ENCODE measurements at regions not wholly inside any gene's neighbourhood (a gene's known extent, or its start where the extent isn't known, plus 50 kb on each side); places are given as distances from the start of the nearest gene placed in this dataset.

DNA sequence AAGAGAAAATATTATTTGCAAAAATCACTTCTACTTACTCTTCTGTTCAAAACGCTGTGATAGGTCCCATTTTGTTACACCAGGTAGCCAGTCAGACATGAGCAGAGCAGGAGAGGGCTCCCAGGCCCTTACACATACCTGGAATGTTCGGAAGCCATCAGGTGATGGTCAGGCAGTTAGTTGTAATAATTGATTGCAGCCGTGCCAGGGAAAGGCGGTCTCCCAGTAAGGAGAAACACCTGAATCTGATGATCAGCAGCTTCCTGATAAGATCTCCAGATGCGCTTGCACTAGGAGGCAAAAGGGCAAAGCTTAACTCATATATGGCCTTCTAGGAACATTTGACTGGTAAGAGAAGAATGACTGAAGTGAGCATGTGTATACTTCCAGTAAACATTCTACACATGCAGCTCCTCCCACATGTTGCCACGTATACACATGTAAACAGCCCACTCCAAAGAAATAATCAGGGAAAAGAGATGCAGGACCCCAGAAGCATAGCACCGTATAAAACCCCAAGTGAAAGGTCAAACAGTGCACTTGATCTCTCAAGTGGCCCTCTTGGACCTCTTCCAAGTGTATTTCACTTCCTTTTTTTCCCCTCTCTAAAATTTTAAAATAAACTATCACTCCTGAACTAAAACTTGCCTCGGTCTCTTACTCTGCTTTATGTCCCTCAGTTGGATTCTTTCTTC lies 1338.0 kb downstream of the FSTL5 start (continued):
- TF ChIP-seq YY1 (IDR thresholded peaks at IDR 0.05; ENCODE audit: insufficient read depth, insufficient replicate concordance, low read depth, low read length) (no peak), ZNF274 (CRISPR knock-in tag; IDR thresholded peaks at IDR 0.05) (no peak)

DNA sequence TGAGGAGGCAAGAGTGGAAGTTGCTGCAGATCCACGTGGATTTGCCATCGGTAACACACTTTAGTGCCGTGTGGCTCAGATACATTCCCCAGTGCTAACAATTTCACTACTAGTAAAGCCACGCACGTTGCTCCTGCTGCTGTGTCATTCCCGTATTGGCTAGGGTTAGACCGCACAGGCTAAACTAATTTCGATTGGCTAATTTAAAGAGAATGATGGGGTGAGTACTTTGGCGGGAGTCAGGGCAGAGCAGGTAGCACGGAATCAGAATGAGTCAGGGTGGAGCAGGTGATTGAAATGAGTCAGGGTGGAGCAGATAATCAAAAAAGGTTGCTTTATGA lies 1337.5 kb downstream of the FSTL5 start:
- no peaks in the 10 kb centered on the region for H4K20me1 ChIP-seq (ENCODE audit: insufficient read depth, low read length)
- no TSS peak for BruUV-seq (replicated peaks)
- TF ChIP-seq ZNF10 (CRISPR knock-in tag; IDR thresholded peaks at IDR 0.05; ENCODE audit: borderline replicate concordance, low read depth) (no peak), LCORL (IDR thresholded peaks at IDR 0.05) (no peak), LCORL (CRISPR knock-in tag; IDR thresholded peaks at IDR 0.05) (no peak), ZNF883 (CRISPR knock-in tag; IDR thresholded peaks at IDR 0.05; ENCODE audit: not compliant biosample characterization) (no peak), ZNF768 (CRISPR knock-in tag; IDR thresholded peaks at IDR 0.05) (no peak), CREB3 (CRISPR knock-in tag; IDR thresholded peaks at IDR 0.05) (no peak), RELA (CRISPR knock-in tag; IDR thresholded peaks at IDR 0.05) (no peak), CENPT (CRISPR knock-in tag; IDR thresholded peaks at IDR 0.05; ENCODE audit: low read depth) (no peak), ZNF343 (CRISPR knock-in tag; IDR thresholded peaks at IDR 0.05) (no peak), ZNF674 (CRISPR knock-in tag; IDR thresholded peaks at IDR 0.05; ENCODE audit: low read depth) (no peak), CBX2 (IDR thresholded peaks at IDR 0.05; ENCODE audit: low read depth, low read length) (no peak), CBX2 (CRISPR knock-in tag; IDR thresholded peaks at IDR 0.05; ENCODE audit: low read depth) (no peak), ZNF652 (CRISPR knock-in tag; IDR thresholded peaks at IDR 0.05; ENCODE audit: borderline replicate concordance, low read depth) (no peak)
- TF ChIP-seq, protein P1, sequence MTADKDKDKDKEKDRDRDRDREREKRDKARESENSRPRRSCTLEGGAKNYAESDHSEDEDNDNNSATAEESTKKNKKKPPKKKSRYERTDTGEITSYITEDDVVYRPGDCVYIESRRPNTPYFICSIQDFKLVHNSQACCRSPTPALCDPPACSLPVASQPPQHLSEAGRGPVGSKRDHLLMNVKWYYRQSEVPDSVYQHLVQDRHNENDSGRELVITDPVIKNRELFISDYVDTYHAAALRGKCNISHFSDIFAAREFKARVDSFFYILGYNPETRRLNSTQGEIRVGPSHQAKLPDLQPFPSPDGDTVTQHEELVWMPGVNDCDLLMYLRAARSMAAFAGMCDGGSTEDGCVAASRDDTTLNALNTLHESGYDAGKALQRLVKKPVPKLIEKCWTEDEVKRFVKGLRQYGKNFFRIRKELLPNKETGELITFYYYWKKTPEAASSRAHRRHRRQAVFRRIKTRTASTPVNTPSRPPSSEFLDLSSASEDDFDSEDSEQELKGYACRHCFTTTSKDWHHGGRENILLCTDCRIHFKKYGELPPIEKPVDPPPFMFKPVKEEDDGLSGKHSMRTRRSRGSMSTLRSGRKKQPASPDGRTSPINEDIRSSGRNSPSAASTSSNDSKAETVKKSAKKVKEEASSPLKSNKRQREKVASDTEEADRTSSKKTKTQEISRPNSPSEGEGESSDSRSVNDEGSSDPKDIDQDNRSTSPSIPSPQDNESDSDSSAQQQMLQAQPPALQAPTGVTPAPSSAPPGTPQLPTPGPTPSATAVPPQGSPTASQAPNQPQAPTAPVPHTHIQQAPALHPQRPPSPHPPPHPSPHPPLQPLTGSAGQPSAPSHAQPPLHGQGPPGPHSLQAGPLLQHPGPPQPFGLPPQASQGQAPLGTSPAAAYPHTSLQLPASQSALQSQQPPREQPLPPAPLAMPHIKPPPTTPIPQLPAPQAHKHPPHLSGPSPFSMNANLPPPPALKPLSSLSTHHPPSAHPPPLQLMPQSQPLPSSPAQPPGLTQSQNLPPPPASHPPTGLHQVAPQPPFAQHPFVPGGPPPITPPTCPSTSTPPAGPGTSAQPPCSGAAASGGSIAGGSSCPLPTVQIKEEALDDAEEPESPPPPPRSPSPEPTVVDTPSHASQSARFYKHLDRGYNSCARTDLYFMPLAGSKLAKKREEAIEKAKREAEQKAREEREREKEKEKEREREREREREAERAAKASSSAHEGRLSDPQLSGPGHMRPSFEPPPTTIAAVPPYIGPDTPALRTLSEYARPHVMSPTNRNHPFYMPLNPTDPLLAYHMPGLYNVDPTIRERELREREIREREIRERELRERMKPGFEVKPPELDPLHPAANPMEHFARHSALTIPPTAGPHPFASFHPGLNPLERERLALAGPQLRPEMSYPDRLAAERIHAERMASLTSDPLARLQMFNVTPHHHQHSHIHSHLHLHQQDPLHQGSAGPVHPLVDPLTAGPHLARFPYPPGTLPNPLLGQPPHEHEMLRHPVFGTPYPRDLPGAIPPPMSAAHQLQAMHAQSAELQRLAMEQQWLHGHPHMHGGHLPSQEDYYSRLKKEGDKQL (CRISPR knock-in tag; IDR thresholded peaks at IDR 0.05; ENCODE audit: low read depth) = no peak
- ATAC-seq = no peak
- no peak overlapping the region for H3K4me2 ChIP-seq (ENCODE audit: low read depth, low read length)
- WGBS (ENCODE audit: low lambda C conversion rate) = 26% methylated on average over 10 of the region's 10 CpGs
- H3K9me3 ChIP-seq (ENCODE audit: low read length) = no peaks in the 10 kb centered on the region
- ChIA-PET POLR2A (no interaction called here), CTCF (ENCODE audit: low intra/inter-chr PET ratio, low total read pairs) (no interaction called here)
- in situ Hi-C loops (cut with HindIII; ENCODE audit: extremely low pct_ligation_motif_present, low pct_unique_long_range_greater_than_20kb) (no loop called here), intact Hi-C loops (cut with micrococcal nuclease; ENCODE audit: unreplicated experiment) (no loop called here)
- H3K79me2 ChIP-seq (ENCODE audit: insufficient read depth, low read length) = no peaks in the 10 kb centered on the region
- H3K36me3 ChIP-seq (replicated peaks in 1 of 2; ENCODE audit: control insufficient read depth in 1 of 2, insufficient read depth in 2 of 2, low read length in 2 of 2) = no peaks in the 10 kb centered on the region
- no peak overlapping the region for H2AFZ ChIP-seq (ENCODE audit: low read length)
- no peak overlapping the region for H3K4me3 ChIP-seq (replicated peaks in 1 of 3; ENCODE audit: insufficient read depth in 1 of 3, low read depth in 2 of 3, low read length in 3 of 3)
- no peak for DNase-seq (ENCODE audit: low spot score)
- H3K9ac ChIP-seq (ENCODE audit: insufficient read depth, low read depth, low read length) = no peak overlapping the region
- H3K27me3 ChIP-seq (ENCODE audit: control insufficient read depth in 1 of 2, insufficient read depth in 2 of 2, low read length in 2 of 2) = no peaks in the 10 kb centered on the region
- FAIRE-seq = no peak
- no peak overlapping the region for H3K27ac ChIP-seq (ENCODE audit: extremely low read length, insufficient read depth, low read length)
- no peaks in the 10 kb centered on the region for H3K4me1 ChIP-seq (ENCODE audit: insufficient read depth, low read length)
